ENCODE measurements at regions not wholly inside any gene's neighbourhood (a gene's known extent, or its start where the extent isn't known, plus 50 kb on each side); places are given as distances from the start of the nearest gene placed in this dataset.

GRCh38 chr10:3869036-3869435 lies 84.0 kb upstream of the KLF6 start:
- DNase-seq (ENCODE audit: extremely low read depth in 1 of 4, low spot score in 3 of 4): no peak
- Histone ChIP-seq H4K20me1 (replicated peaks; ENCODE audit: control insufficient read depth, insufficient read depth, low read length) (no peaks in the 10 kb centered on the region), H3K9me3 (replicated peaks; ENCODE audit: control insufficient read depth, insufficient read depth, low read depth, low read length) (no peaks in the 10 kb centered on the region), H3K9ac (ENCODE audit: insufficient read depth in 1 of 2, low read depth in 2 of 2, low read length in 2 of 2) (no peak overlapping the region), H3K9me1 (ENCODE audit: control insufficient read depth, insufficient read depth, low read length) (no peaks in the 10 kb centered on the region), H3K36me3 (ENCODE audit: control insufficient read depth, insufficient read depth, low read length) (no peaks in the 10 kb centered on the region), H3K27ac (ENCODE audit: extremely low read depth, low read depth, low read length) (no peak overlapping the region), H3K4me2 (ENCODE audit: insufficient read depth, low read length) (no peak overlapping the region), H2AFZ (ENCODE audit: low read depth, low read length) (no peak overlapping the region), H3K4me1 (replicated peaks in 1 of 2; ENCODE audit: control insufficient read depth in 2 of 2, insufficient read depth in 2 of 2, low read length in 2 of 2) (peaks cover 3 to 4% of the 10 kb centered on the region in 2 experiments; a peak in 3 of 5 replicates), H3K4me3 (no peak overlapping the region), H3K79me2 (ENCODE audit: control insufficient read depth, insufficient read depth, low read length) (no peaks in the 10 kb centered on the region), H3K27me3 (ENCODE audit: control insufficient read depth in 2 of 2, insufficient read depth in 2 of 2, low read length in 2 of 2) (no peaks in the 10 kb centered on the region)
- peak; percentile 32 for ATAC-seq
- in situ Hi-C loops (cut with MboI) (no loop called here), intact Hi-C loops (cut with micrococcal nuclease) (no loop called here)
- no TSS peak for BruUV-seq (replicated peaks)
- POLR2A ChIA-PET: interaction anchor here (0.7 kb wide), 1 partner anchor 83 kb away, joined by 3 read pairs; no protein-coding TSS in a partner anchor
- FAIRE-seq: peak; percentile 6
- CTCF ChIA-PET (ENCODE audit: low intra/inter-chr PET ratio): no interaction called here
- TF ChIP-seq HES1 (IDR thresholded peaks at IDR 0.05; ENCODE audit: low read depth) (no peak), ZMIZ1 (IDR thresholded peaks at IDR 0.05; ENCODE audit: low read depth in 2 of 2, low read length in 2 of 2) (no peak), DDX20 (tag; IDR thresholded peaks at IDR 0.05; ENCODE audit: low read depth) (peak; percentile 32; the same call in 1 of the 2 replicates), ZNF609 (CRISPR knock-in tag; IDR thresholded peaks at IDR 0.05; ENCODE audit: borderline replicate concordance) (no peak), CEBPG (CRISPR knock-in tag; IDR thresholded peaks at IDR 0.05) (no peak), CEBPG (tag; conservative IDR thresholded peaks at IDR 0.05 in 1 of 2, IDR thresholded peaks at IDR 0.05 in 1 of 2) (0 out of 4 replicates have a peak, but pooled peaks of 1 of the 2 experiments have one; percentile 26), BACH1 (tag; IDR thresholded peaks at IDR 0.05) (no peak), TAL1 (IDR thresholded peaks at IDR 0.05) (no peak), RBM34 (IDR thresholded peaks at IDR 0.05; ENCODE audit: borderline replicate concordance, insufficient read depth, low read length) (no peak)
- TF ChIP-seq, protein P1, sequence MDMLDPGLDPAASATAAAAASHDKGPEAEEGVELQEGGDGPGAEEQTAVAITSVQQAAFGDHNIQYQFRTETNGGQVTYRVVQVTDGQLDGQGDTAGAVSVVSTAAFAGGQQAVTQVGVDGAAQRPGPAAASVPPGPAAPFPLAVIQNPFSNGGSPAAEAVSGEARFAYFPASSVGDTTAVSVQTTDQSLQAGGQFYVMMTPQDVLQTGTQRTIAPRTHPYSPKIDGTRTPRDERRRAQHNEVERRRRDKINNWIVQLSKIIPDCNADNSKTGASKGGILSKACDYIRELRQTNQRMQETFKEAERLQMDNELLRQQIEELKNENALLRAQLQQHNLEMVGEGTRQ (CRISPR knock-in tag; IDR thresholded peaks at IDR 0.05): peak; percentile 39
- TF ChIP-seq, protein P2, sequence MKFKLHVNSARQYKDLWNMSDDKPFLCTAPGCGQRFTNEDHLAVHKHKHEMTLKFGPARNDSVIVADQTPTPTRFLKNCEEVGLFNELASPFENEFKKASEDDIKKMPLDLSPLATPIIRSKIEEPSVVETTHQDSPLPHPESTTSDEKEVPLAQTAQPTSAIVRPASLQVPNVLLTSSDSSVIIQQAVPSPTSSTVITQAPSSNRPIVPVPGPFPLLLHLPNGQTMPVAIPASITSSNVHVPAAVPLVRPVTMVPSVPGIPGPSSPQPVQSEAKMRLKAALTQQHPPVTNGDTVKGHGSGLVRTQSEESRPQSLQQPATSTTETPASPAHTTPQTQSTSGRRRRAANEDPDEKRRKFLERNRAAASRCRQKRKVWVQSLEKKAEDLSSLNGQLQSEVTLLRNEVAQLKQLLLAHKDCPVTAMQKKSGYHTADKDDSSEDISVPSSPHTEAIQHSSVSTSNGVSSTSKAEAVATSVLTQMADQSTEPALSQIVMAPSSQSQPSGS (CRISPR knock-in tag; IDR thresholded peaks at IDR 0.05): no peak

Measured in K562 (cell line).